ENCODE measurements at regions not wholly inside any gene's neighbourhood (a gene's known extent, or its start where the extent isn't known, plus 50 kb on each side); places are given as distances from the start of the nearest gene placed in this dataset.
"Not testable (repeated sequence)": the region's sequence is repeated elsewhere in the genome, so short reads cannot be mapped to it uniquely, and the experiment has no call there.

- TF ChIP-seq CTCF (IDR thresholded peaks at IDR 0.05; ENCODE audit: poor library complexity, severe bottlenecking); EZH2 (IDR thresholded peaks at IDR 0.05; ENCODE audit: borderline replicate concordance, insufficient read depth, low read length, poor library complexity, severe bottlenecking); EP300 (conservative IDR thresholded peaks at IDR 0.05; ENCODE audit: poor library complexity, severe bottlenecking); POLR2AphosphoS5 (IDR thresholded peaks at IDR 0.05): not testable (repeated sequence)
Observed at GRCh38 chr1:59217439-59217838, 79.5 kb upstream of the FGGY start.
